NOMO-1 treated with DMSO at 0.1 percent for 48 hours (cell line): ENCODE measurements at regions not wholly inside any gene's neighbourhood (a gene's known extent, or its start where the extent isn't known, plus 50 kb on each side); places are given as distances from the start of the nearest gene placed in this dataset.

Experiments used
- DNase-seq: peaks from one replicate; lab custom pipeline; 2025; ENCODE audit not compliant: unreplicated experiment; lab: John Stamatoyannopoulos, UW

DNA sequence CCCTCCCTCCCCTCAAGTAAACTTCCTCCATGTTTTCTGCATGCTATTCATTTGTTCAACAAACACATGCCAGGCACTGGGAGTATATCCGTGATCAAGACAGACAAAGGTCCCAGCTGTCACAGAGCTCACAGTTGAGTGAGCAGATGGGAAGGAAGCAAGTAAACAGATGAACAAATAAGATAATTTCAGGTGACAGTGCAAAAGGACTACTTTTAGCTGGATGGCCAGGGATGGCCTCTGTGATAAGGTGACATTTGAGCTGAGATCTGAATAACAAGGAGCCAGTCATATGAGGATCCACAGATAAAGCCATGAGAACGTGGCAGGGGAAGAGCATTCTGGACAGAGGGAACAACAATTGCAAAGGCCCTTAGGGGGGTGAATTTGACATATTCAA, 121.7 kb upstream of the RAD23B start:
- no peak for DNase-seq

DNA sequence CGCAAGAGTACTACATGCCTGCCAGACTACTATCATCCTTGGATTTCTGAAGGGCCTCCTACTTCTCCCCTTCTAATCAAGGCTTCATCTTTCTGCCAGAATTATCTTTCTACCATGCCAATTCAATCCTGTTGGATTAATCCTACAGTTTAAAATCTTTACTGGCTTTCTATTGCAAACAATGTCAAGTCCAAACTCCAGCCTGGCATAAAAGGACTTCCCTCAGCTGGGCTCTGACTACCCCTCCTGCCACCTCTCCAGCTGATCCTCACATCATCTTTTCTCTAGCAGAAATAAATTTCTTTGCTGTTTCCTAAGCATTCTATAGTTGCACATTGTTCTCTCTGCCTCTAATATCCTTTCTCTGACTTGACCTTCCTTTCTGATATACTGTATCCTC, 119.7 kb upstream of the RAD23B start:
- no peak for DNase-seq

DNA sequence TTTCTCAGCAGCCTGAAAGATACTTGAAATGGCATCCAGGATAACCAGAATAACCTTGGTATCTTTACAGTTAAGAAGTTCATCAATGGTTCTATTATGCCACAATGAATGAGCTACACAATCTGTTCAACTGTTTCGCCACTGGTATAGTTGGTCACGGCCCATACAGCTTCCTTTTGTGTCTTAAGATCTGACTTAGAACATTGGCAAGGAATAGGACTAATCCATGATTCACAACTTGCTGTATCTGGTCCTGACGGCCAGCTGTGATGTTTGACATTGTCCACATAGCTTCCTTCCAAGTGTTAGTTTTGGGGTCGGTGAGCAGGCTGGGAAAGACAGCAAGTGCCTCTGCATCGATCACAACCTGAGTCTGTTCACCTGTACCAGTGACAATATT, 113.3 kb upstream of the RAD23B start:
- DNase-seq, result no peak

DNA sequence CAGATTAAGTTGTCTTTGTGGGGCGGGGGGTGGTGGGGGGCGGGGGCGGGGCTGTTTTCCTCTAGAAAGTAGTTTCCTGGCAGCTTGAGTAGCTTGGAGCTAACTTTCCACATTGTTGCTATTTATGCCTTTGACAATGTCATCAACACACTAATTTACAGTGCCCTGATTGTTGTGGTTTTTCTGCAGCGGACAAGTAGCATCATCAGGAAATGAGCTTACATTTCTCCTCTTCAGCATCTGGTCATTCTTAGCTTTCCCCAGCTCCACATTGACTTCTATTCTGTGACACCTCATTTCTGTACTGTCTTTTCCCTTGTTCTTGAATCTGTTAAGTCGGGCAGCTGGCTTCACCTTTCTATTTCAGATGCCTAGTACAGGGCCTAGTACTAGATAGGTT, 112.3 kb upstream of the RAD23B start:
- no peak for DNase-seq

DNA sequence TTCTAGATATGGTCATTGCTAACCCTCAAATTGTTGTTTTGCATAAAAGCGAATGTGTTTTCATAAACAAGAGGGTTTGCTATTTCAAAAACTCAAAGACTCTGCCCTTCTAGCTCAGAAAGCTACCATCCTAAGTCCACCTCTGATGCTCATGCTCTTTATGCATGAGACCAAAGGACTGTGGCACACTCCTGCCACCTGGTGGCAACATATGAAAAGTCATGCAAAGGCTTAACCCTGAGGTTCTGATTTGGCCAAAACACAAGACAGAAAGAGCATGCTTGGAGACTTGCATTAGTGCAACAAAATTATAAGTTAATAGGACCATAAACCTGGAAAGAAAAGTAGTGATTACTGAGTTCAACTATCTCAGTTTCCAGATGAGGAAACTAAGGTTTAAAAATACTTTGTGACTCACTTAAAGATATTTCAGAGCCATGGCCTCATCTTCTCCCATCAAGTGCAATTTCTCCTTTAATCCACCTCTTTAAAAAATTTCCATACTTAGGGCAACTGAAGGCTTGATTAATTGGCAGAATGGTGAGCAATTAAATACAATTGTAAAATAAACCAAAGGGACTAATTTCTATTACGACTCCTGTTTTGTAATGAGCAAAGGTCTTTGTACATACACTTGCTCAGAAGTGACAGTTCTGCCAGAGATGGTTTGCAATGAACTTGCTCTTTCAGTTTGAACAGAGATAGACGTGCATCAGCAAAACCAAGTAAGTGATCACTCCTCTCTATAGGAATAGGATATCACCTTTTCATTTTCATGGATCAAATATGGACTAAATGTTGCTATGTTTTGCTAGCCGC, 110.7 kb upstream of the RAD23B start:
- peak; percentile 48 for DNase-seq

DNA sequence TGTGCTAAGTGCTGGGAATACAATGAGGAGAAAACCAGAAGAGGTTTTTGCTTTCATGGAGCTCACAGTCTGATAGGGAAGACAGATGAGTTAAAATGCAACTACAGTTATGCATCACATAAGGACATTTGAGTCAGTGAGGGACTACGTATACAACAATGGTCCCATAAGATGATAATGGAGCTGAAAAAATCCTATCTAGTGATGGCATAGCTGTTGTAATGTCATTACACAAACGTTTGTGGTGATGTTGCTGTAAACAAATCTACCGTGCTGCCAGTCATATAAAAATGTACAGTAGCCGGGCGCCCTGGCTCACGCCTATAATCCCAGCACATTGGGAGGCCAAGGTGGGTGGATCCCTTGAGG, 110.1 kb upstream of the RAD23B start:
- no peak for DNase-seq

DNA sequence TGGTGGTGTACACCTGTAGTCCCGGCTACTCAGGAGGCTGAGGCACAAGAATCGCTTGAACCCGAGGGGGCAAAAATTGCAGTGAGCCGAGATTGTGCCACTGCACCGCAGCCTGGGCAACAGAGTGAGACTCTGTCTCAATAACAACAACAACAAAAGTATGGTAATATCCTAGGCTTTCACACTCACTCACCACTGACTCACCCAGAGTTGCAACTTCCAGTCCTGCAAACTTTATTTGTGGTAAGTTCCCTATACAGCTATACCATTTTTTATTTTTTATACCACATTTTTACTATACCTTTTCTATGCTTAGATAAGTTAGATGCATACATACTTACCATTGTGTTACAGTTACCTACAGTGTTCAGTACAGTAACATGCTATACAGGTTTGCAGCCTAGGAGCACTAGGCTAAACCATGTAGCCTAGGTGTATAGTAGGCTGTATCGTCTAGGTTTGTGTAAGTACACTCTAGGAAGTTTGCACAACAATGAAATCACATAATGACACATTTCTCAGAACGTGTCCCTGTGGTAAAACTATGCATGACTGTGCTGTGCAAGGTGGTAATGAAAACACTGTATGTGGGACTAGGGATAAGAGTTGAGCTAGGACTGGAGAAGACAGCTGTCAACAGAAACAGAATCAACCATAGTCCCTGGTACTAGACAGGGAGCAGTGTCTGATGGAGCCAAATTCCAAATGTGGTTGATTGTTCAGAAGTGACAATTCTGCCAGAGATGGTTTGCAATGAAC, 109.5 kb upstream of the RAD23B start:
- DNase-seq, result no peak

DNA sequence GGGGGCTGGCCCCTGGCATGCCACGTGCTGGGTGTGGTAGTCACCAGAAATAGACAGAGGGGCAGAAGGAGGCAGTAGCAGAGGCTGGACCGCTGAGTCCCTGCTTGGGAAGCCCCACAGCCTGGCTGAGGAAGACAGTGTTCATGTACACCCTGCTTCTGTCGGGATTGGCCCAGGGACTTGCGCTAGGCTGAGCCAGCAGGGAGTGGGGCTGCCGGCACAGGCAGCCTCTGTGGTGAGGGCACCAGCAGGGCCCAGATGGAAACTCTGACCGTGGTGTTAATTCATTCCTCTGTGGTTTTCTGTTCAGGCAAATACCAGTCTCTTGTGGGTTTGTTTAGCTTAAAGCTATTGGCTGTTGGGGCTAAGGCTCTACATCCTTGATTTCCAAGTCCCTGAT, 108.6 kb upstream of the RAD23B start:
- DNase-seq, result no peak

DNA sequence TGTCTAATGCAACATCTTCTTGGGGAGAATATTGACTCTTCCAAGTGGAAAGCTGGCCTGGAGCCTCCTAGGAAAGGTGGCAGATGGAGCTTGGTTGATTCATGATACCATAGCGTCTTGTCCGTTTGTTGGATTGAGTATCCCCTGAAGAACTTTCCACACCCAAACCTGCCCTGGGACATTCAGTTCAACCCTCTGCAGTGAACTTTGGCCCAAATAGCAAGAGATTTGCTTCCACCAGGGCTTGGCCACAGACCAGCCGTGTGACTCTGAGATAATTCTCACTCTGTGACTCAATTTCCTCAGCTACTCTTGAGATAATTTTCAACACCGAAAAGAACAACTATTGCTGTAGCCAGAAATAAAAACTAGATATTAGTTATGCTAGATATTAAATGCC, 108.0 kb upstream of the RAD23B start:
- DNase-seq, result no peak

DNA sequence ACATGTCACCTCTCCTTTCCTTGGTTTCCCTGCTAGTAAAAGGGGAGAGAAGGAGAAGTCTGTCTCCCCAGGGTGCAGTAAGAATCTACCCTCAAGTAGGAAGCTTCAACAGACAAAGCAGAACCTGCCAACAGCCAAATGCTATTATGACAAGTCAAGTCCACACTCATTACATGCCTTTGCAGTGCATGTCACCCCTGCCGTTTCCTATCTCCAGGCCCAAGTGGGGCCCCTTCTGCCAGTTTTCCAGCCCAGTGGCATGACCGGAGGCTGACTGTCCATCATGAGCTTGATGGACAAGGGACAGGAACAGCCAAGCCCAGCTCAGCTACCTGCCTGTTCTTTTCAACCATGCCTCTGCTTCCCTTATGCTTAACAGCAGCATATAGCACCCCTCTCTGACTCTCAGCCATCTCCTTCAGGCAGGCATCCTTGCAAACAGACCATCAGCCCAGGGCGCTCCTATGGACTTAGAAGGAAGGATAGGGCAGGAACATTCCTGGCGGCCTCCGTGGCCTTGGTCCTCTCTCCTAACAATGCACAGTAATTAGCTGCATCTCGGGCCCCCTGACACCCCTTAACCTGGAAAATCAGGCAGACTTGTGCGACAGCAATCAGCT, 107.2 kb upstream of the RAD23B start:
- DNase-seq, result no peak

DNA sequence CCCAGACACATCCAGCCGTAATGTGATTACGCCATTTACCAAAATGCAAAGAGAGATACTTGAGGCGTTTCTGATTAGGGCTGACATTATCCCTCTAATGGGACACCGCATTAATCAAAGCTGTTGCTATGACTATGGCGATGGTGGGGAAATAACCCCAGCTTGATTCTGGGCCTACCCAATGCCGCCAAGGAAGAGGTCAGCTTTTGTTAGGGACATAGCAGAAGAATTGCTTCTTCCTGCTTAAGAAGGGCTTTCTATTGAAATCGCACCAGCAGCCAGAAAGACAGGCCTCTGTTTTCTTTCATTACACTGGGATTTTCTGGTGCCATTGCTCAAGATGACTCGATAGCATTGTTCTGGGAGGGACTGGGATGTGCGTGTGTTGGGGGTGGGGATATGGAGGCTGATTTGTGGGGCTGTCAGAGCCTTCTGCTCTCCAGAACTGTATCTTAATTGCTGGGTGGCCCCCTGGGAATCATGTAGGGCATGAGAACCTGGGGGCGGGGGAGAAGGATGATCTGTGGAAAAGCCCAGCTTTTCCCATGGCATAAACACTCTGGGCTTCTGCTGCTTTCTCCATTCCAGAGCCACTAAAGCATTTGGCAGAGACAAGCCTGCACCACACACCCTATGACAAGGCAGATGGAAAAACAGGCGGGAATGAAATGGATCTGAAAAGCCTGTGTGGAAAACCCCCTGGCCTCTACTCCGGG, 106.5 kb upstream of the RAD23B start:
- DNase-seq, result no peak

DNA sequence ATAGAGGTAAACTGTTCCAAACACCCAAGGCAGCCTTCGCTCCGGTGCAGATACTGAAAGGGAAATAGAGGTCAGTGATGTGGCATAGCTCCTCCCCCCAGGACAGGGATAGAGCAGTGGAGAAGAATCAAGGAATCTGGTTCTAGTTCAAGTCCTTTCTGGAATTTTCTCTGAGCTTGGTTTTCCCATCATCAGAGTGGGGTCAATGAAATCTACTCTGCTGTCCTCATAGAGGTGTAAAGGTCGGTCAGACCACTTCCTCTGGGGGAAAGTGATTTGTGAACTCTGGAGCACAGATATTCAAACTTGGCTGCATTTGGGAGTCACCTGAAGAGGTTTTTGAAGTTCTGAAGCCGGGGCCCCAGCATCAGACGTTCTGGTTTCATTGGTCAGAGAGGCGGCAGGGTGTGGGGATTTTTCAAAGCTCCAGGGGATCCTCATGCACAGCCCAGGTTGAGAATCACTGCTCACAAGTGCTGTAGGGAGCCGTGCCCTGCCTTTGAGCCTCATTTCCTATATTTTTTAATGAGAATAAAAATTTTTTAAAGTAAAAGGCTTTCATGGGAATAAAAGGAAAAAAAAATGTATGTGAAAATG, 105.7 kb upstream of the RAD23B start:
- DNase-seq, result no peak

DNA sequence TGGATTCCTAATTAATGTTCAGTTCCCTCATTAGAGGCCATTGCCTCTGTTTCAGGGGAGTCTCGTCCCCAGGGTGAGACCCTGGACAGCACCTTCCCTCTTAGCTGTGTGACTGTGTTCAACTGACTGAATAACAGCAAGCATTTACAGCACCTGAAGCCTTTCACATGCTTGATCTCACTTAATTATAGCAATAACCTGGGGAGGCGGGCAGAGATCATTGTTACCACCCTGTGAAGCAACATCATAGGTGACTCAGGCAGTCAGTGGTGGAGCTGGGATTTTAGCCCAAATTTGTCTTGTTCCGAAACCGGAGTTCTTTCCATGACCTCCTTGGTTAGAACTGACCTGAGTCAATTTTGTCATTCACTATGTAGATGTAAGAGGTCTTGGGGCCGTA, 105.2 kb upstream of the RAD23B start:
- no peak for DNase-seq

DNA sequence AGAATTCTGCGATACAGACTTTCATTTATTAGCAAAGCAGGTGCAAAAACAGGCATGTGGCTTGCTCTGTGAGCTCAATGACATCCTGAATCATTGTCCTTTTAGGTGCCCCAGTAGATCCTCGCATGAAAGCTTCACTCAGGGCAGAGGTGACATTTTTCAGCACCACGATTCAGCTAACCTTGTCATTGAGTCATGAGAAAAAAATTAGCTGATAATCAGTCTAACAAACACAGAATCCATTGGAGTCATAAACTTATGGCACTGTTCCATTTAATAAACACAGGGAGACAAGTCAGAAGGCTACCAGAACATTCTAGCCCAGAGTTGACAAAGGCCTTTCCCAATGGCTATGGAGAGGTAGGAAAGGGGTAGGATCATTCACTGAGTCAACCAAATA, 104.8 kb upstream of the RAD23B start:
- no peak for DNase-seq

DNA sequence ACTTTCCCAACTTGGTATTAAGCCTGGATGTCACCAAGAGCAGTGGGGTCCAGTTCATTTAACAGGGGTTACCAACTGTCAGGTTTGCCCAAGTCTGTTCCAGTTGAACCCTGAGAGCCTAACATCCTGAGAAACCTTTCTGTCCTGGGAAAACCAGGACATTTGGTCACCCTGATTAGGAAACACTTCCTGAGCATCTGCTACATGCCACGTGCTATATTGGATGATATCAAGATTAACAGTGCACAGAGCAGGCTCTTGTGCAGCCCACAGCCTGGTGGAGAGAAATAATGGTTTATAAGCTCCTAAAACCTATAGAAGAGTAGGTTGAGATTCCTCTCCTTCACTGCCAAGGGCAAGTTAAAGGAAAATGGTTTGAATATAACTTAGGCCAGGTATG, 102.9 kb upstream of the RAD23B start:
- DNase-seq, result no peak

DNA sequence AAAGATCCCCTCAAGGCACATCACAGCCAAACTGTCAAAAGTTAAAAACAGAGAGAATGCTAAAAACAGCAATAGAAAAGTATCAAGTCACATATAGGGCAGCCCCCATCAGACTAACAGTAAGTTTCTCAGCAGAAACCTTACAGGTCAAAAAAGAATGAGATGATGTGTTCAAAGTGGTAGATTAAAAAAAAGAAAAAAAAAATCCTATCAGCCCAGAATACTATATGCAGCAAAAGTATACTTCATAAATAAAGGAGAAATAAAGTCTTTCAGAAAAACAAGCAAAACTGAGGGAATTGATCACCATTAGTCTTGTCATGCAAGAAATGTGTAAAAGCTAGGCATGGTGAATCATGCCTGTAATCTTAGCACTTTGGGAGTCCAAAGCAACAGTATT, 99.9 kb upstream of the RAD23B start:
- DNase-seq, result no peak

DNA sequence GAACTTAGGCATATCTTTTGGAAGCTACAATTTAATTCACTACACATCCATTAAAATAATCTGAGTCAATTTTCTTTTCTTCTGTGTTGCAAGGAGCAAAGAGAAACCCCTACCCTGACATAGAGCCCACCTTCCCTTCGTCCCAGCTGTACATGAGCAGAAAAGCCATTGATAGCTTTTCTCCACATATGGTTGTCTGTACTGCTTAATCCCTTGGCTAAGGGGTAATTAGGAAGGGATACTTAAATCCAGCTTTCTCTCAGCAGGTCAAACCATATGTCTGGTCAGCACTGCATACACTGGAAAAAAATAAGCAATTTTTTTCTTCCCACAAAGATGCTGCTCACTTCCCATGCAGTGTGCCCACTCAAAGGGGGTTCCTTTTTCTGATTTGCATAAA, 94.7 kb upstream of the RAD23B start:
- no peak for DNase-seq

DNA sequence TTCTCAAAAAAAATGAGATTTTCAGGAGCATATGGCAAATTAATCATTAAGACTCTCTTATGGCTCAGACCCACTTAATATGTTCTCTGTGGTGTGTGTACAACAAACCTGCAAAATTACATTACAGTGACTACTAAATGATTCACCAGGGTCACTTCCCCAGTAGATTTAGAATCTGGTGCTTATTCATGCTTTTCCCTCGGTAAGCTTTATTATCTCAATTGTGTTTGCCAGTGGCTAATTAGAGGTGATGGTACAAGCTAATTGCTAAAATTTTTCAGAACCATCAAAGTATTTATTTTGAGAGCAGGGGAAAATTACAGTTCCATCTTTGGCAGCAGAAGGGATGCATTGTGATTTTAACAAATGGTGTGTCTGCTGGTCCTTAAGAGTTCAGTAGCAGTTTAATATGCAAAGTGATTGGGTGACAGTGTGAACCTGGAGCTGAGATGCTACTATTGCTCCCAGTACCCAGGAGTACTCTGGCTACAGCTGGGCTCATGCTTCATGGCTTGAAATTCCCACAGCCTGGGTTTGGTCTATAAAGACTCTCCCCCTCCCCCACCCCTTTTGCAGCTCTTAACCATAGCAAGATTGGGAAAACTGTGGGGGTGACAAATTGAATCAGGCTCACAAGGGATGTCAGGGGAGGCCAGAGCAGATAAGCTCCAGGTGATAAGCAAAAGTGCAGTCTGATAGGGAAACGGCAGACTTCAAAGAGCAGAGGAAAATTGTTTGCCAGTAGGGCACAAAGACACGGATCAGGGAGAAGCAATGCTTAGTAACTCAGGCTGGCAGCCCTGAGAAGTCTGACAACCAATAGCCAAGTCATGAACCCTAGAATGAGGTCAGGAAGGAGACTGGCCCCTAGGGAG, 92.8 kb upstream of the RAD23B start:
- no peak for DNase-seq

DNA sequence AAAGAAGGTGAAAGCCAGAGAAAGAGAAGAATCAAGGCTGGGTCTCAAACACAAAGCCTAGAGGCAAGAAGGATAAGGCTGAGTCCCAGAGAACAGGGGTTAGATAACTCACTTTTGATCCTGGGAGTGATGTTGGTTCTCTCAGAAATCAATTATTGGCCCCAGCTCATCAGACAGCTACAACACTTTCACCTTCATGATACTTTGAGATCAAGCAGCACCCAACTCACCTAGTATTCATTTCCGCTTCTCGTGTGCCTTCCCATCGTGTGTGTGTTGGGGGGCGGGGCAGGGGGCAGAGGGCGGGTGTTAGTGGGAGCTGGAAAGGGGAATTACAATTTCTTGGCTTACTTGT, 92.2 kb upstream of the RAD23B start:
- no peak for DNase-seq

DNA sequence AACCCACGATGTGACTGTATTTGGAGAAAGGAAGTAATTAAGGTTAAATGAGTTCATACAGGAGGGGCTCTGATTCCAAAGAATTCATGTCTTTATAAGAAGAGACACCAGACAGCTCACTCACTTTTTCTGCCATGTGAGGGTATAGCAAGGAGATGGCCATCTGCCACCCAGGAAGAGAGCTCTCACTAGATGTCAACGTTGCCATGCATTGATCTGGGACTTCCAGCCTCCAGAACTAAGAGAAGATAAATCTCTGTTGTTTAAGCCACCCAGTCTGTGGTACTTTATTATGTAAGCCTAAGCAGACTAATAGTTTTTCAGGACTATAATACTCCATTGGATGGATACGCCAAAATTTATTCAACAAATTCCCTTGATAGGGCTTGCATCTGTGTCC, 89.8 kb upstream of the RAD23B start:
- no peak for DNase-seq
